GM12873 (cell line): ENCODE measurements at regions not wholly inside any gene's neighbourhood (a gene's known extent, or its start where the extent isn't known, plus 50 kb on each side); places are given as distances from the start of the nearest gene placed in this dataset.

Experiments
- CTCF ChIP-seq: IDR thresholded peaks from 2 replicates; pipeline ENCODE4 v1.5.1; 2012; ENCODE audit warnings: low read depth, mild to moderate bottlenecking, moderate library complexity, low read length, control low read depth; ENCODE audit not compliant: insufficient read depth; ENCODE audit errors: missing control alignments

GRCh38 chr1:221801773-221802516 lies 60.1 kb upstream of the DUSP10 start:
- TF ChIP-seq CTCF: no peak

DNA sequence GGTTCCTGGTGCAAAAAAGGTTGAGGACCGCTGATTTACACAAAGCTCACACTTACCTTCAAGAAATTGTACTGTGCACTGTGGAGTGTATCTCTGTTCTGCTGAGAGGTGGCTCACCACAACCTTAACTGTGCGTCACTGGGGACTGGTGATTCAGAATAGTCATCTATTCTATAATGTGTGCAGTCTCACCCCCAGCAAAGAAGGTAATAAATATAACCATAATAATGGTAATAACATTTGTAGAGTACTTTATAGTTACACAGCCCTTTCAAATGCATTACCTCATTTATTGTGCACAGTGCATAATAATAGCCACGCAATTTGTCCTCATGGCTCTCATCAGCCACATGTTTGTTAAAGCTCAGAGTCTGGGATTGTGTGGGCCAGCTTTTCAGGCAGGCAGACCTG lies 59.4 kb upstream of the DUSP10 start:
- TF ChIP-seq CTCF: no peak

DNA sequence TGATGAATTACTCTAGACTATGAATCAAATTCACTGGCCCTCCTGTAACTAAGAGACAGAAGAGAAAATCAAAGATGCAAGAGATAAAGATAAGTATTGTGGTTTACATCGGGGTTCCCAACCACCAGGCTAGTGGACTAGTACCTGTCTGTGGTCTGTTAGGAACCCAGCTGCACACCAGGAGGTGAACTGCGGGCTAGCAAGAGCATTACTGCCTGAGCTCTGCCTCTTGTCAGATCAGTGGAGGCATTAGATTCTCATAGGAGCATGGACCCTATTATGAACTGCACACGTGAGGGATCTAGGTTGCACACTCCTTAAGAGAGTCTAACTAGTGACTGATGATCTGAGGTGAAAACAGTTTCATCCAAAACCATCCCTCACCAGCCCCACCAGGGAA lies 58.9 kb upstream of the DUSP10 start:
- TF ChIP-seq CTCF: no peak

DNA sequence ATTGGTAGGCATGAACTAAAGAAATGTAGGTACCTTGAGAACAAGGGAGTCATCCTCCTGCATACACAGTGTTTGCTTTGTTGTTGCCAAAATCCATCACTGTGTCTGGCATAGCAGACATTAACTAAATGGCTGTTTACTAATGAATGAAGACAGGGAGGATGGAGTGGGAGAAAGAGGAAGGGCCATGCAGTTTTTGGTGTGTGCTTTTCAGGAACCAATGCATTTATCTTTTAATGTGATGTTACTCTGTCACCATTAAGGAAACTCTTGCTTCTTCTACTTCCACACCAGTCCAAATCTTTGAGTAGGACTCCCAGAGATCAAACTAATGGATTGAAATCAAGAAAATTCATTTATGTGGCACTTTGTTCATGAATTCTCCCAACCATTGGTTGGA lies 55.6 kb upstream of the DUSP10 start:
- no peak for TF ChIP-seq CTCF

DNA sequence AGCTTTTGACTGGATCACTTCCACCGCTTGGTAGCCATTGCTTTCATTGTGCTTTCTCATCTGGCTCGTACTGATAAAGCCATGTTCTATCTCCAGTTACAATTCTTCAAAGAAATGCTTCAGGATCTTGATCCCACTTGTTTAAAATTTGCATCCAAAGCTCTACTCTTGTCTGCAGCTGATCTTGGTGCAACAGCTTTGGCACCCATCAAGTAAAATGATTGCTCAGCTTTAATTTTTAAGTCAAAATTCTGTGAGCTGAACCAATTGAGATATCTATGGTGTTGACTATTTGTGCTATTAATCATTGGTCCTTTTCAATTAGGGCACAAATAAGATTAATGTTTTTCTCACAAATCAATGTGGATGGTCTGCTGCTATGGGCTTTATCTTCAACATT lies 54.8 kb upstream of the DUSP10 start:
- no peak for TF ChIP-seq CTCF

GRCh38 chr1:221795380-221795779 lies 53.5 kb upstream of the DUSP10 start:
- TF ChIP-seq CTCF: no peak

- no peak for TF ChIP-seq CTCF
These were observed 53.0 kb upstream of the DUSP10 start for GRCh38 chr1:221794935-221795334.
